ENCODE measurements at regions not wholly inside any gene's neighbourhood (a gene's known extent, or its start where the extent isn't known, plus 50 kb on each side); places are given as distances from the start of the nearest gene placed in this dataset.
"Not testable (repeated sequence)": the region's sequence is repeated elsewhere in the genome, so short reads cannot be mapped to it uniquely, and the experiment has no call there.

- H4K20me1 ChIP-seq (ENCODE audit: insufficient read depth); H3K36me3 ChIP-seq (ENCODE audit: insufficient read depth); H3K4me2 ChIP-seq; H3K9ac ChIP-seq; H3K27me3 ChIP-seq (ENCODE audit: insufficient read depth, low read depth); H2AFZ ChIP-seq (ENCODE audit: low read depth); H3K4me3 ChIP-seq (IDR thresholded peaks at IDR 0.05; ENCODE audit: insufficient read depth, low read depth, low read length); H3K79me2 ChIP-seq (ENCODE audit: insufficient read depth, low read depth); H3K27ac ChIP-seq: not testable (repeated sequence)
- H3K4me1 ChIP-seq (ENCODE audit: low read depth, poor library complexity, severe bottlenecking), result peaks cover 14% of the 10 kb centered on the region
Observed at GRCh38 chr2:85969367-85969766, 80.6 kb upstream of the ST3GAL5 start.

DNA sequence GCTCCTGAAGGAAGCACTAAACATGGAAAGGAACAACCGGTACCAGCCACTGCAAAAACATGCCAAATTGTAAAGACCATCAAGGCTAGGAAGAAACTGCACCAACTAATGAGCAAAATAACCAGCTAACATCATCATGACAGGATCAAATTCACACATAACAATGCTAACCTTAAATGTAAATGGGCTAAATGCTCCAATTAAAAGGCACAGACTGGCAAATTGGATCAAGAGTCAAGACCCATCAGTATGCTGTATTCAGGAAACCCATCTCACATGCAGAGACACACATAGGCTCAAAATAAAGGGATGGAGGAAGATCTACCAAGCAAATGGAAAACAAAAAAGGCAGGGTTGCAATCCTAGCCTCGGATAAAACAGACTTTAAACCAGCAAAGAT lies 77.0 kb upstream of the ST3GAL5 start:
- not testable (repeated sequence) for H3K4me2 ChIP-seq; H3K79me2 ChIP-seq (ENCODE audit: insufficient read depth, low read depth); H3K27ac ChIP-seq; H3K4me3 ChIP-seq (IDR thresholded peaks at IDR 0.05; ENCODE audit: insufficient read depth, low read depth, low read length); H3K36me3 ChIP-seq (ENCODE audit: insufficient read depth); H3K9ac ChIP-seq; H3K27me3 ChIP-seq (ENCODE audit: insufficient read depth, low read depth); H2AFZ ChIP-seq (ENCODE audit: low read depth); H4K20me1 ChIP-seq (ENCODE audit: insufficient read depth)
- peaks cover 49% of the 10 kb centered on the region for H3K4me1 ChIP-seq (ENCODE audit: low read depth, poor library complexity, severe bottlenecking)

- Histone ChIP-seq H3K27ac (peak overlapping the region; percentile 72), H3K4me2 (peak overlapping the region; percentile 94), H2AFZ (ENCODE audit: low read depth) (peak overlapping the region; percentile 66), H3K4me1 (ENCODE audit: low read depth, poor library complexity, severe bottlenecking) (peaks cover 45% of the 10 kb centered on the region), H3K9ac (peak overlapping the region; percentile 41; the same call in 1 of the 2 replicates)
- H3K36me3 ChIP-seq (ENCODE audit: insufficient read depth); H3K27me3 ChIP-seq (ENCODE audit: insufficient read depth, low read depth); H3K4me3 ChIP-seq (IDR thresholded peaks at IDR 0.05; ENCODE audit: insufficient read depth, low read depth, low read length); H3K79me2 ChIP-seq (ENCODE audit: insufficient read depth, low read depth); H4K20me1 ChIP-seq (ENCODE audit: insufficient read depth): not testable (repeated sequence)
Observed at GRCh38 chr2:85963747-85964418, 75.1 kb upstream of the ST3GAL5 start.

GRCh38 chr2:85963068-85963467 lies 74.3 kb upstream of the ST3GAL5 start:
- Histone ChIP-seq H3K27ac (peak overlapping the region; percentile 72), H3K4me1 (ENCODE audit: low read depth, poor library complexity, severe bottlenecking) (peaks cover 45% of the 10 kb centered on the region), H2AFZ (ENCODE audit: low read depth) (0 out of 2 replicates have a peak overlapping the region, but pooled peaks have one; percentile 66), H3K36me3 (ENCODE audit: insufficient read depth) (no peaks in the 10 kb centered on the region), H3K4me3 (IDR thresholded peaks at IDR 0.05; ENCODE audit: insufficient read depth, low read depth, low read length) (no peak overlapping the region), H3K4me2 (peak overlapping the region; percentile 94; the same call in 1 of the 2 replicates), H3K9ac (peak overlapping the region; percentile 41; the same call in 1 of the 2 replicates), H3K79me2 (ENCODE audit: insufficient read depth, low read depth) (no peaks in the 10 kb centered on the region), H4K20me1 (ENCODE audit: insufficient read depth) (no peaks in the 10 kb centered on the region), H3K27me3 (ENCODE audit: insufficient read depth, low read depth) (no peaks in the 10 kb centered on the region)
- no peak for TF ChIP-seq CTCF (conservative IDR thresholded peaks at IDR 0.05; ENCODE audit: low read depth, low read length)

DNA sequence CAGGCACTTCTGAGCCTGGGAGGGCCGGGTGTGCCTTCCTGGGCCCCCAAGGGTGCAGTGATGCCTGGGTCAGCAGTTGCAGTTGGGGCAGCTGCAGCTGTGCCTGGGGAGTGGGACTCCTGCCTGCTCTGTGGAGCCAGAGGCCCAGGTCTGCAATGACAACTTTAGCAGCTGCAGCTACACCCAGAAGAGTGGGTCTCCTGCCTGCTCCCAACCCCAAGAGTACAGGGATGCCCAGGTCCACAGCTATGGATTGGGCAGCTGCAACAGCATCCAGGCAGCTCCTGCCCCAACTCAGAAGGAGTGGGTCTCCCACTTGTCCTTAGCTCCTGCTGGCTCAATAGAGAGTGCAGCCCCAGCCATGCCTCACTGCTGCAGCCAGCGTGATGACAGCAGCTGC lies 73.0 kb upstream of the ST3GAL5 start:
- H3K79me2 ChIP-seq (ENCODE audit: insufficient read depth, low read depth), result no peaks in the 10 kb centered on the region
- H3K4me1 ChIP-seq (ENCODE audit: low read depth, poor library complexity, severe bottlenecking), result peaks cover 45% of the 10 kb centered on the region
- no peak for TF ChIP-seq CTCF (conservative IDR thresholded peaks at IDR 0.05; ENCODE audit: low read depth, low read length)
- H3K4me2 ChIP-seq, result no peak overlapping the region
- 0 out of 2 replicates have a peak overlapping the region, but pooled peaks have one; percentile 0 for H3K27ac ChIP-seq
- H3K36me3 ChIP-seq (ENCODE audit: insufficient read depth), result no peaks in the 10 kb centered on the region
- H3K27me3 ChIP-seq (ENCODE audit: insufficient read depth, low read depth), result no peaks in the 10 kb centered on the region
- no peak overlapping the region for H3K4me3 ChIP-seq (IDR thresholded peaks at IDR 0.05; ENCODE audit: insufficient read depth, low read depth, low read length)
- H4K20me1 ChIP-seq (ENCODE audit: insufficient read depth), result no peaks in the 10 kb centered on the region
- H2AFZ ChIP-seq (ENCODE audit: low read depth), result no peak overlapping the region
- H3K9ac ChIP-seq, result no peak overlapping the region

DNA sequence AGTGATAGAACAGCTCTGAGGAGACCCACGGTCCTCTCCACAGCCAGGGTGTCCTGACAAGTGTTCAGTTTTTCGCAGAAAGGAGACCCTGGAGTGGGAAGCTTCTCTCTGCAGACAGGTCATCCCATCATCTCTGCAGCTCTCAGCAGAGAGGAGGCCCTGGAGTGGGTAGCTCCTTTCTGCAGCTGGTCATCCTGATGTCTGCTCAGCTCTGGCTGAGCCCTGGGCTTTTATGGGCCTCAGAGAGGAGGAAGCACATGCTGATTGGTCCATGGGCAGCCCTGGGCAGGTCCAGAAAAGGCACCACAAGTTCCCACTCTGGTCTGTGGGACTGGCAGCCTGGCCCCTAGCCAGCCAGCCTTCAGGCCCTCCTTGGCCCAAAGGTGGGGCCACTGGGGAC lies 72.3 kb upstream of the ST3GAL5 start:
- Histone ChIP-seq H4K20me1 (ENCODE audit: insufficient read depth) (no peaks in the 10 kb centered on the region), H2AFZ (ENCODE audit: low read depth) (no peak overlapping the region), H3K36me3 (ENCODE audit: insufficient read depth) (no peaks in the 10 kb centered on the region), H3K27me3 (ENCODE audit: insufficient read depth, low read depth) (no peaks in the 10 kb centered on the region), H3K9ac (no peak overlapping the region), H3K27ac (no peak overlapping the region), H3K4me2 (no peak overlapping the region), H3K4me3 (IDR thresholded peaks at IDR 0.05; ENCODE audit: insufficient read depth, low read depth, low read length) (no peak overlapping the region), H3K79me2 (ENCODE audit: insufficient read depth, low read depth) (no peaks in the 10 kb centered on the region), H3K4me1 (ENCODE audit: low read depth, poor library complexity, severe bottlenecking) (peaks cover 45% of the 10 kb centered on the region)
- no peak for TF ChIP-seq CTCF (conservative IDR thresholded peaks at IDR 0.05; ENCODE audit: low read depth, low read length)

All from KMS-11 (cell line).